DLD1 (cell line): ENCODE measurements at regions not wholly inside any gene's neighbourhood (a gene's known extent, or its start where the extent isn't known, plus 50 kb on each side); places are given as distances from the start of the nearest gene placed in this dataset.
"Not testable (repeated sequence)": the region's sequence is repeated elsewhere in the genome, so short reads cannot be mapped to it uniquely, and the experiment has no call there.

Experiments
- in situ Hi-C: cut with HindIII; loops from 2 replicates; pipeline ENCODE4 v1.10.0; 2017; ENCODE audit warnings: low sequenced_read_pairs

GRCh38 chr5:166561759-166562158, 1729.7 kb upstream of the WWC1 start:
- in situ Hi-C loops = no loop called here

GRCh38 chr5:166562246-166562645, 1729.2 kb upstream of the WWC1 start:
- in situ Hi-C loops = no loop called here

GRCh38 chr5:166566725-166567124, 1724.7 kb upstream of the WWC1 start:
- in situ Hi-C loops = no loop called here

- in situ Hi-C loops = no loop called here
These were observed 1720.6 kb upstream of the WWC1 start for GRCh38 chr5:166570865-166571264.

- in situ Hi-C loops = no loop called here
These were observed 1719.8 kb upstream of the WWC1 start for GRCh38 chr5:166571668-166572067.

- in situ Hi-C loops = no loop called here
These were observed 1715.1 kb upstream of the WWC1 start for GRCh38 chr5:166576323-166576722.

GRCh38 chr5:166581826-166582225, 1709.6 kb upstream of the WWC1 start:
- in situ Hi-C loops = no loop called here

- in situ Hi-C loops = no loop called here
These were observed 1709.0 kb upstream of the WWC1 start for GRCh38 chr5:166582416-166582815.

- in situ Hi-C loops = no loop called here
These were observed 1696.9 kb upstream of the WWC1 start for GRCh38 chr5:166594567-166594966.

GRCh38 chr5:166595274-166595951, 1696.0 kb upstream of the WWC1 start:
- in situ Hi-C loops = no loop called here

GRCh38 chr5:166596043-166596442, 1695.4 kb upstream of the WWC1 start:
- in situ Hi-C loops = no loop called here

GRCh38 chr5:166602271-166602670, 1689.2 kb upstream of the WWC1 start:
- in situ Hi-C loops = no loop called here

GRCh38 chr5:166617507-166617906, 1673.9 kb upstream of the WWC1 start:
- in situ Hi-C loops = no loop called here

- in situ Hi-C loops = no loop called here
These were observed 1672.9 kb upstream of the WWC1 start for GRCh38 chr5:166618526-166618925.

GRCh38 chr5:166624573-166624972, 1666.9 kb upstream of the WWC1 start:
- in situ Hi-C loops = no loop called here

- in situ Hi-C loops = no loop called here
These were observed 1666.1 kb upstream of the WWC1 start for GRCh38 chr5:166625210-166625865.

GRCh38 chr5:166637295-166637694, 1654.2 kb upstream of the WWC1 start:
- in situ Hi-C loops = no loop called here

- in situ Hi-C loops = no loop called here
These were observed 1652.3 kb upstream of the WWC1 start for GRCh38 chr5:166639151-166639550.

GRCh38 chr5:166640136-166640535, 1651.3 kb upstream of the WWC1 start:
- in situ Hi-C loops = not testable (repeated sequence)

GRCh38 chr5:166648736-166649135, 1642.7 kb upstream of the WWC1 start:
- in situ Hi-C loops = no loop called here

- in situ Hi-C loops = no loop called here
These were observed 1641.8 kb upstream of the WWC1 start for GRCh38 chr5:166649676-166650075.

GRCh38 chr5:166651234-166651633, 1640.2 kb upstream of the WWC1 start:
- in situ Hi-C loops = no loop called here

GRCh38 chr5:166671811-166672210, 1619.6 kb upstream of the WWC1 start:
- in situ Hi-C loops = no loop called here
